Testis (tissue), 2 donors: ENCODE measurements at regions not wholly inside any gene's neighbourhood (a gene's known extent, or its start where the extent isn't known, plus 50 kb on each side); places are given as distances from the start of the nearest gene placed in this dataset.

Experiments
- CTCF ChIP-seq, 3 experiments: fragments of 450-650 bp in 2 of 3; fragments of 200-600 bp in 1 of 3; sonication (generic) in 1 of 3; IDR thresholded peaks; one replicate each; pipeline ENCODE4 v1.5.1; 2016 to 2019; ENCODE audit warnings: antibody characterized with exemption in 3 of 3, mild to moderate bottlenecking in 2 of 3, moderate library complexity in 1 of 3
- POLR2A ChIP-seq: fragments of 450-650 bp; IDR thresholded peaks from one replicate; pipeline ENCODE4 v1.6.1; 2017; ENCODE audit warnings: antibody characterized with exemption, mild to moderate bottlenecking, moderate library complexity

DNA sequence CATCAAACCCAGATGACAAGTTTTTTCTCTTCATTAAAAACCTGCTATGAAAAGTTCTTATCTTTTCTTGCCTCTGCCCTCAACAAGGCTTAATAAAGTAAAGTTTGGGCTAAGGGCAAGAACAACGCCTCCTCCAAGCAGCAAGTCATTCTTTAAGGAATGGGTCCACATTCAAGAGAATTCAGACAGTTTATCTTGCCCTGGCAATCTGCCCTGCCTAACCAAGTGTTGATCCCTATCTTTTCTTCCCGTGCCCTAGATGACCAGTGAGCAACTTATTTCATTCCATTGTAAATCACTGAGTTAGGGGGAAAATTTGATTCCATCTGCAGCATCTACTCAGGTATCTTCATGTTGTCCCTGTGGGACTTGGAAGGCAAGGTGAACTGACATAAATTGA is 370.3 kb upstream of the DPPA4 start:
- TF ChIP-seq CTCF (IDR thresholded peaks at IDR 0.05) (no peak), POLR2A (no peak)
